ENCODE measurements at regions not wholly inside any gene's neighbourhood (a gene's known extent, or its start where the extent isn't known, plus 50 kb on each side); places are given as distances from the start of the nearest gene placed in this dataset.

DNA sequence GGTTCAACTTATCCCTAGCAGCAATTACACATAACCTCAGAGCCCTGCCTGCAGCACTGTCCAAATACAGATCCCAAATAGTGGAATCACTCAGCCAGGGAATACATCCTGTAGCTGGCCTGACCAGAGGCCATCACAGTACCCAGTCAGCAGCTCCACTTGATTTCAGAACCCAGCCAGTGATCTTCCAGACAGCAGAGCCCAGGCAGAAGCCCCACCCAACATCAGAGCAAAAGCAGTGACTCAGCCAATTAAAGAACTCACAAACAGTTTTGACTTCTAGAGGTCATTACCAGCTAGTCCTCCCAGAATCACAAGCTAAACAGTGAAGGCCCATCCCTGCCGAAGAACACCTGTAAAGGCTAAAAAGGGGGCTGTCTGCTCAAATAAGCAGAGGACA lies 118.0 kb upstream of the SRD5A2 start:
- TF ChIP-seq, protein P1, sequence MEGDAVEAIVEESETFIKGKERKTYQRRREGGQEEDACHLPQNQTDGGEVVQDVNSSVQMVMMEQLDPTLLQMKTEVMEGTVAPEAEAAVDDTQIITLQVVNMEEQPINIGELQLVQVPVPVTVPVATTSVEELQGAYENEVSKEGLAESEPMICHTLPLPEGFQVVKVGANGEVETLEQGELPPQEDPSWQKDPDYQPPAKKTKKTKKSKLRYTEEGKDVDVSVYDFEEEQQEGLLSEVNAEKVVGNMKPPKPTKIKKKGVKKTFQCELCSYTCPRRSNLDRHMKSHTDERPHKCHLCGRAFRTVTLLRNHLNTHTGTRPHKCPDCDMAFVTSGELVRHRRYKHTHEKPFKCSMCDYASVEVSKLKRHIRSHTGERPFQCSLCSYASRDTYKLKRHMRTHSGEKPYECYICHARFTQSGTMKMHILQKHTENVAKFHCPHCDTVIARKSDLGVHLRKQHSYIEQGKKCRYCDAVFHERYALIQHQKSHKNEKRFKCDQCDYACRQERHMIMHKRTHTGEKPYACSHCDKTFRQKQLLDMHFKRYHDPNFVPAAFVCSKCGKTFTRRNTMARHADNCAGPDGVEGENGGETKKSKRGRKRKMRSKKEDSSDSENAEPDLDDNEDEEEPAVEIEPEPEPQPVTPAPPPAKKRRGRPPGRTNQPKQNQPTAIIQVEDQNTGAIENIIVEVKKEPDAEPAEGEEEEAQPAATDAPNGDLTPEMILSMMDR (IDR thresholded peaks at IDR 0.05), result no peak
- TF ChIP-seq POLR2A (IDR thresholded peaks at IDR 0.05) (no peak), POLR2AphosphoS5 (IDR thresholded peaks at IDR 0.05) (no peak)
